AG09319 (cell line): ENCODE measurements at regions not wholly inside any gene's neighbourhood (a gene's known extent, or its start where the extent isn't known, plus 50 kb on each side); places are given as distances from the start of the nearest gene placed in this dataset.

Source experiments
- DNase-seq: peaks from one replicate; pipeline ENCODE4 v3.0.0-alpha.2; 2010; ENCODE audit warnings: low read depth; ENCODE audit errors: extremely low read depth
- CTCF ChIP-seq: IDR thresholded peaks from 2 replicates; pipeline ENCODE4 v1.5.1; 2011; ENCODE audit warnings: low read depth, mild to moderate bottlenecking, inconsistent platforms, low read length, moderate library complexity

- no peak for DNase-seq
- no peak for TF ChIP-seq CTCF
These were observed 237.1 kb downstream of the TSHZ3 start for GRCh38 chr19:31112158-31112557.

DNA sequence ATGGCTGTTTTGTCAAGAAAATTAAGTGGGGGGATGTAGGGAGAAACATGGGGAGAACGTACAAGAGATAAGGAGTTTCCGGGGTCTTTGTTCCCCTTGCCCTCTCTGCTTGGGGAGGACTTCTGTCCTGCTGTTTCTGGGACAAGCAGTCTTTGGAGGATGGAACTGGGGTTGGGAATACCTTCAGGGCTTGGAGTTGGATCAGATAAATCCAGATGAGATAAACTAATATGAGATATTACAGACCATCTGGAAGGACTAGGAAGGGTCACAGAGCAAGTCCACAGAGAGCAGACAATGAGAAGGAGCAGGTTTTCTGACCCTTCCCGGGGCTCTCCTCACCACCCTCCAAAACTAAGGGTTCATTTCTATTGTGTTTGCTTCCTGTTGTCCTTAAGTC is 237.5 kb downstream of the TSHZ3 start:
- no peak for TF ChIP-seq CTCF

DNA sequence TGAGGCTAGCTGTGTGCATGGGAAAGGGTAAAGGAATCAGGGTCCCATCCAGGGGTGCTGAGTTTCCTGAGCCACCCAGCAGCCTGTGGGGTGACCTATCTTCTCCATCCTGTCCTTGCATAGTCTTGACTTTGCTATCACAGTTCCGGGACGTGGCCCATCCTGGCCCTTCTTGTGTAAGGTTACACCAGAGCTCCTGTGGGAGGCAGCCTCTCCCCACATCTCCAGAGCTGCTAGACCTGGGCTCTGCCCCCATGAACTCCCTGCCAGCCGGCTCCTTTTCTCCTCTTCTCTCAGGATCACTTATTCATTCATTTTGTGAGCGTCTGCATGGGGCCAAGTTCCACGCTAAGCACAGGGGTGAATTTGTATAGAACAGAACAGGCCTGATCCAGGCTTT is 238.9 kb downstream of the TSHZ3 start:
- peak; percentile 53 for TF ChIP-seq CTCF
- peak; percentile 29 for DNase-seq

More for the DNA sequence above, 237.5 kb downstream of the TSHZ3 start:
- DNase-seq, result no peak

DNA sequence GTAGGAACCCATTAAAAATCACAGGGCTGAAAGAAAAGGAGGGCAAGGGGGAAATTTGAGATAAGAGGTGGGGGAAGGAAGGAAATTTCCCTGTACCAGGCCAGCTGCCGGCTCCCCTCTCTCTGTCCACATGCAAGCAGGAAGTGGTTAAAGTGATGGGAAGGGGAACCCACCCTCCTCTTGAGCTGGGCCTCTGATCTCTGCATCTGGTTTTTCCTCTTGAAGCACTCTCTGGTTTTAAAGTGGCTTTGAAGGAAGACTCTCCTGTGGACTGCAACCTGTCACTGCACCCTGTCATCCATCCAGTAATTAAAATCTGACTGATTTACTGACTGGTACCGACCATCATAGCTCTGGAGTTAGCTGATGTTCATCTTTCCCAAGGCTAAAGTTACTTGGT is 239.6 kb downstream of the TSHZ3 start:
- no peak for DNase-seq
- TF ChIP-seq CTCF, result no peak

DNA sequence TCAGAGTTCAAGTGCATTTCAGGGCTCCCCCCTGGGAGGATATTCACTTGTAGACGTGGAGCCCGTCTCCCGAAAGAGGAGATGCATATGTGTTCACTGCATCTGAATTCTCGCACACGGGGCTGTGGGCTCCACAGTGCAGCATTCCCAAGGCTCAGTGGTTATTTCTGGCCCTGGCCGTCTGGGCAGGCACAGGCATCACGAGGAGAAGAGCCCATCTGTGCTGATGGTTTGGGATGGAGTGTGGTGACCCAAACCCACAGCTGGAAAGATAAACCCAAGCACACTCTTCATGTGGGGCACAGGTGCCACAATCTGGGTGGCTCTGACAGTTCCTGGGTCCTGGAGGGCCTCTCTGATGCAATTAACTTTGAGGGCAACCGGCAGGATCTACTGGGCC is 242.1 kb downstream of the TSHZ3 start:
- TF ChIP-seq CTCF, result no peak
- no peak for DNase-seq

GRCh38 chr19:31105761-31106160 is 243.5 kb downstream of the TSHZ3 start:
- DNase-seq, result no peak

DNA sequence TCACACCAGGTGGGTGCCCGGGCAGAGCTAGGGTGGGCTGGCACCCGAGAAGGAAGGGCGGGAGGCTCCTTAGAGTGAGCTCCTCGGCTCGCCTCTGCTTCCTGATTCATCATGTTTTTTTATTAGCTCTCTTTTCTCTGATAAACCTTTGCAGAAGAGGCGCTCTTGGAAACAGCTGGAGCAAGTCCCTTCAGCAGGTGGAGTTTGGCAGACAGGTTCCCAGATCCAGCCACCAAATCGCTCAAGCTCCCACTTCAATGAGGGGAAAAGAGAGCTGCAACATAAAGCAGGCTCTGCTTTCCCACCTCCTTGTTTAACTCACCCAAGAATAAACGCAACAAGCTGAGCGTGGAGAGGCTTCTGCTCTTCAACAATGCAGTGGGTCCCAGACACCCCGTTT is 244.8 kb downstream of the TSHZ3 start:
- DNase-seq, result no peak
- no peak for TF ChIP-seq CTCF

More at GRCh38 chr19:31105761-31106160, 243.5 kb downstream of the TSHZ3 start:
- TF ChIP-seq CTCF, result no peak

DNA sequence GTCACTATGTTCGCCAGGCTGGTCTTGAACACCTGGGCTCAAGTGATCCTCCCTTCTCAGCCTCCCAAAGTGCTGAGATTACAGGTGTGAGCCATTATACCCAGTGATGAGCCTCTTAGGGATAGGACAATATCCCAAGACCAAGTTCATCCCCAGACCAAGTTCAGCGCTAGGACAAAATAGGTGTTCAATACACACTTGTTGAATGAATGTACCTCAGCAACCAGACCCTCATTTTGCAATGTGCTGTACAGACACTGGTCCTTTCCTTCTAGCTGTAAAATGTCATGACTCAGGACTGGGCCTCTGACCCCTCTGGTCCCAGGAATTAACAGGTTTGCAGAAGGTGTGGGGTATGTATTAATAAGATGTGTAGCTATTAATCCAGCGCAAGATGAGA is 246.0 kb downstream of the TSHZ3 start:
- no peak for DNase-seq
- no peak for TF ChIP-seq CTCF
